NCI-H1436 (cell line): ENCODE measurements at regions not wholly inside any gene's neighbourhood (a gene's known extent, or its start where the extent isn't known, plus 50 kb on each side); places are given as distances from the start of the nearest gene placed in this dataset.
"Not testable (repeated sequence)": the region's sequence is repeated elsewhere in the genome, so short reads cannot be mapped to it uniquely, and the experiment has no call there.

Experiments used
- DNase-seq: peaks from one replicate; lab custom pipeline; 2025; lab: John Stamatoyannopoulos, UW

DNA sequence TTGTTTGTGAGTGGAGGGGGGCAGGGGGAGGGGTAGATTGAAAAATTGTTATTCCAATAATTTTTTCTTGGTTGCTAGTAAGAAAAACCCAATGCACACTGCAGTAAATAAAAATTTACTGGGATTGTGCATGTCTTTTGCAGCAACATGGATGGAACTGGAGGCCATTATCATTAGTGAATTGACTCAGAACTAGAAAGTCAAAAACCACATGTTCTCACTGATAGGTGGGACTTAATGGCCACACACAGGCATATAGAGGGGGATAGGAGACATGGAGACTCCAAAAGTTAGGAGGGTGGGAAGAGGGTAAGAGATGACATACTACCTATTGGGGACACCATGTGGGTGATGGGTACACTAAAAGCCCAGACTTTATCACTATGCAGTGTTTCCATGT lies 67.2 kb downstream of the BUB3 start:
- no peak for DNase-seq

DNA sequence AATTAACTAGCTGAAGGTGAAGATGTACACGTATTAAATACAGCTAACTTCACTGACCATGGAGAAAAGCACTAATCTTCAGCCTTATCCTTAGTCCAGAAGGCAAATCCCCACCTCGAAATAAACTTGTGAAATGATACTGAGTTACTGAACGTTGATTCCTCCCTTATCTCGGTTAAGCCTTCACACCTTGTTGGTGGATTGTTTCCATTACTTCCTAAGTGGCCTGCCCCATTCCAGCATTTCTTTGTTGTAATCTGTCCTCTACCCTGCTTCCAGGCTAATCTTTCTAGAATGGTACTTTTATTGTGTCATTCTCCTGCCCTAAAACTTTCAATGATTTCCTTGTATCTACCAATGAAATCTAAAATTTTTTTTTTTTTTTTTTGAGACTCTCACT lies 68.6 kb downstream of the BUB3 start:
- DNase-seq = no peak

DNA sequence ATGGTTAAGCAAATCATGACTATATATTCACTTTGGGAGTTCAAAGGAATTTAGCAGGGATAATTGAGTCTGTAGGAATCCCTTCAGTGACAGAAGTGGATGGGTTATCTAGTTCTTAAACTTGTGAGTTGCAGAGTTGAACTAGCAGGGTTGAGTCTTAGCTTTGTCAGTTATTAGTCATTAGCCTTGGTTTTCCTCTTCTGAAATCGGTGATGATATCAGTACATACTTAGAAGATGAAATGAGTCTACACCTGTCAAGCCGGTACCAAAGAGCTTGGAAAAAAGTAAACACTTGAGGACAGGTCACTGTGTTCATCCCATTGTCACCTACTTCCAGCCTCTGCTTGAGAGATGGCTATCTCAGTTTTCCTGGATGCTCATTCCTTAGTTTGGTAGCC lies 73.5 kb downstream of the BUB3 start:
- DNase-seq = no peak

DNA sequence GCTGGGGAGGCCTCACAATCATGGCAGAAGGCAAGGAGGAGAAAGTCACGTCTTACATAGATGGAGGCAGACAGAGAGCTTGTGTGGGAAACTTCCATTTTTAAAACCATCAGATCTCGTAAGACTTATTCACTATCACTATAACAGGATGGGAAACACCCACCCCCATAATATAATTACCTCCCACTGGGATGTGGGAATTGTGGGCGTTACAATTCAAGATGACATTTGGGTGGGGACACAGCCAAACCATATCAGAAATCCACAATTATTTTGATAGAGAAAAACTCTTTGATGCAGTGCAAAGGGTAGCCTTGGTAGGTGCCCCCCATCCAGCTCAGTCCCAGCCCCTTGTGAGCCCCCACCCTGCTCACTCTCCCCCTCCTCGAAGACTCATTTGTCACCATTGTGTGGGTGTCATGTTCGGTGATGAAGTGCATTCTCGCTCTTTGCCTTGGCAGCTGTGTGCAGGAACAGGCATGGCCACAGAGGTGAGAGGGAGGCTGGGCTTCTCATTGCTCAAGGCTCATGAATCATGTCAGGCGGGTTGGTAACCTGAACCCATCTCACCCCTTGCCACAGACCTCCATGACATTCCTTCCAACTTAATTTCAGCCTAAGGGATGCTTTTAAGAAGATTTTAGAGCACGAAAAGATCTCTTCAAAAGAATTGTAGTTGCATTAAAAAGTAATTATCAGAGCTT lies 75.9 kb downstream of the BUB3 start:
- DNase-seq = peak; percentile 55

DNA sequence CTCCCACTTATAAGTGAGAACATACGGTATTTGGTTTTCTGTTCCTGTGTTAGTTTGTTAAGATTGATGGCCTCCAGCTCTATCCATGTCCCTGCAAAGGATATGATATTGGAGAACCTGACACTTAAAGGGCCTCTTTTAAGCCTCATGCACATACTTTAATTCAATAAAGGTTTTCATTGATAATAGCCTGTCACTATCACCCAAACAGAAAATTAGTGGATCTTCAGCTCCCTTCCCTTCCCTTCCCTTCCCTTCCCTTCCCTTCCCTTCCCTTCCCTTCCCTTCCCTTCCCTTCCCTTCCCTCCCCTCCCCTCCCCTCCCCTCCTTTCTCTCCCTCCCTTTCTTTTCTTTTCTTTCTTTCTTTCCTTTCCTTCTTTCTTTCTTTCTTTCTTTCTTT lies 78.7 kb downstream of the BUB3 start:
- DNase-seq = not testable (repeated sequence)

DNA sequence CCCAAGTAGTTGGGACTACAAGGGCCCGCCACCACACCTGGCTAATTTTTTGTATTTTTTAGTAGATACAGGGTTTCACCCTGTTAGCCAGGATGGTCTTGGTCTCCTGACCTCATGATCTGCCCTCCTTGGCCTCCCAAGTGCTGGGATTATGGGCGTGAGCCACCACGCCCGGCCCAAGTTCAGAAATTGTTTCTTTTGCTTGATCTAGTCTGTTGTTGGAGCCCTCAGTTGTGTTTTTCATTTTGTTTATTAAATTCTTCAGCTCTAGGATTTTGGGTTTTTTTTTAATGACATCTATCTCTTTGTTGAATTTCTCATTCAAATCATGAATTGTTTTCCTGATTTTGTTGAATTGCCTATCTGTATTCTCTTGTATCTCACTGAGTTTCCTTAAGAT lies 80.8 kb downstream of the BUB3 start:
- DNase-seq = not testable (repeated sequence)

DNA sequence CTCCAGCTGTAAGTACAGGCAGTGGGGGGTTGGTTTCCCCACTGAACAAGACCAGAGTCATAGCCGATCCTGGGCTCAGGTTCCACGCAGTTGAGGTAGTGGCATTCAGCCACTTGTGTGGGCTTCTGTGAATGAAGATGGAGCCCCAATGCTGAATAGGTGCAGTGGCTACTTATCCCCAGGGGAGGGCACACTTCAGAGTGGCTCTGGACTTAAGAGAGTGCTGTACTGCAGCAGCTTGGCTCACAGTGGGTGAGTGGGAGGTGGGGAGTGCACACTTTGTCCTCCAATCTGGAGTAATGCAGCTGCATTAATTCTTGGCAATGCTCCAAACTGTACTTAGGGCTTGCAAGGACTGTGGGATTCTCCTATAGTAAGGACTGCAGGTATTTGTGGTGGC lies 81.9 kb downstream of the BUB3 start:
- DNase-seq = no peak

DNA sequence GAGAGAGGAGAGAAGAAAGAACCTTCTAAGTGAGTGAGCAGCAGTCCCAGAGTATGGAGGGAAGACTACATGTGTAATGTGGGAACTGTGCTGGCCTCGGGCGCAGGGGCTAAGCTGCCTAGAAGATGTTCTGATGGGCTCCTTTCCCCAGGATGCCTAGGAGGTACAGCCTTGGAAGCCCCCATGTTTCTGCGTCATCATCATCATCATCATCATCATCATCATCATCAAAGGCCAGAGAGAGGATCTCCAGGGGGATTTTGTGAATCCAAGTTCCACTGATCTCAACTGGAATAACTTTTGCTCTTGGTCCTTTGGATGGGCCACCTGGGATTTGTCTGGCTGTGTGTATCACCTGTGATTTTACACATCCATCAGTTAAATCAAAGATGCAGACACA lies 86.0 kb downstream of the BUB3 start:
- DNase-seq = no peak

DNA sequence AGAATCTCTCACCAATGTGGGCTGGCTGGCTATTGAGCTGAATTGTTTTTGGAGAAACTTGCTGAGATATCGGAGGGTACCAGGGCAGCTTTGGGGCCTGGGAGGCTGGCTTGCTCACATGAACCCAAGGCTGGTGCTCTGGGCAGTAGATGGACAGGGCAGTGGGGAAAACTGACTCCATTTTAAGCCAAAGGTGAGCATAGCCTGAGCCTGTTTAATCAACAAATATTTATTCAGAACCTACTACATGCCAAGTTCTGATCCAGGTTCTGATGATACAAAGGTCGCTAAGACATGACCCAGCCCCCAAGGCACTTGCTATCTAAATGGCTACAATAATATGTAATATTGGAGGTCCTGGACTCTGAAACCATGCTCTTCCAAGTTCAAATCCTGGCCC lies 86.6 kb downstream of the BUB3 start:
- no peak for DNase-seq

DNA sequence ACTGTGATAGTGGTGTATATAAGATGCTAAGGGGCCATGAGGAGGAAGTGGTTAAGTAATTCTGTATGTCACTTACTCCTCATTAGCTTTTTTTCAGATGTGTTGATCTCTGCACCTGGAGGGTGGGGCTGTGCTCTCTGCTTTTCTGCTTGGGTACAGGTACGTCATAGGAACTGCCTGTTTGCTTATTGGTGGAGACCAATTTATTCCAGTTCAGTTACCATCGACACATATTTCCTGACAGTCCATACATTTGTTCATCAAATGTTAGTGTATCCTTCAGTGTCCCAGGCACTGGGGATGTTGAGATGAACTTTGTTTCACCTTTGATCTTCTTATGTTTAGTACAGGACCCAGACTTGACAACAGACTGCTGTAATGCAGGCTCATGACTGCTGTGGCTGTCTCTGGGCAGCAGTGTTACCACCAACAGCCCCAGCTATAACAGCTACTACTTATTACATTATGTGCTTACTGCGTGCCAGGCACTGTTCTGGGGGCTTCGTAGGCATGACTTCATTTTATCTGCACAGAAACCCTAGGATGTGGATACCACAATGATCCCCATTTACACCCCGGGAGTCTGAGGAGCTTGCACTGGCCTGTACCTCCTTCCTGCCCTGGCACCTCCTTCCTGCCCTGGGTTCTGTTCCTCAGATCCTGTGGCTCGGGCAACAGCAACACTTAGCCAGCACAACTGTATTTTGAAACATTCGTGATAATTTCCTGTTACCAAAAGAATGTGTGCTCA lies 87.4 kb downstream of the BUB3 start:
- DNase-seq = peak; percentile 83

DNA sequence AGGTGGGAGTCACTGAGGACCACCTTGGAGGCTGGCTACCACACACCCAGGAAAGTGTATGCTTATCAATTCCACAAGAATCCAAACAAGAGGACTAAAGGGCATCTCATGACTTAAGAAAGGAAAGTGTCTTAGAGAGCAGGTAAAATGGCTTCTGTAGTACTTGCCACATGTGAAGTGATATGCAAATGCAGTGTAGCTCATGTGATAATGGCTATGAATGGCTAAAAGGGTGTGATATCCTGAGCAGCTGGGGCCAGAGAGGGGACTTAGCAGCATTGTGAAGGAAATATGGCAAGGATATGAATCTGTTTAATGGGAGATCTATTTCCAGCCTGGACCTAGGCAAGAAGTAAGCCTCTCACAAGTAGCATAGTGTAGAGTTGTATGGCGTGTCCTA lies 90.5 kb downstream of the BUB3 start:
- no peak for DNase-seq

DNA sequence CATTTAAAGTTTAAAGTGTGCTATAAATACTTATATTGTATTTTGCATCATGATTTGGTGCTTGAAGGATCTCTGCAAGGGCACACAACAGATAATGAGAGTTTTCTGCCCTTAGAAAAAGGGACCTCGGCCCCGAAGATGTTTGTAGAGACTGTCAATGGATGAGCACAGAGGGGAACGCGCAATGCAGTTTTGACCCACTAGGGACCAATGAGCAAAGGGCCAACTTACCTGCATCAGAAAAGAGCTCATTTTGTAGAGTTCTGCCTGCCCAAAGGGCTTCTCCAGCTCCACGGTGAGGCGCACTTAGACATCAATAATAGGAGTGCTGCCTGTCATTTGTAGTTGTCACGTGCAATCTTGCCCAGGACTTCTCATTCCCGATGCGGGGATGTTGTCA lies 91.1 kb downstream of the BUB3 start:
- DNase-seq = no peak

DNA sequence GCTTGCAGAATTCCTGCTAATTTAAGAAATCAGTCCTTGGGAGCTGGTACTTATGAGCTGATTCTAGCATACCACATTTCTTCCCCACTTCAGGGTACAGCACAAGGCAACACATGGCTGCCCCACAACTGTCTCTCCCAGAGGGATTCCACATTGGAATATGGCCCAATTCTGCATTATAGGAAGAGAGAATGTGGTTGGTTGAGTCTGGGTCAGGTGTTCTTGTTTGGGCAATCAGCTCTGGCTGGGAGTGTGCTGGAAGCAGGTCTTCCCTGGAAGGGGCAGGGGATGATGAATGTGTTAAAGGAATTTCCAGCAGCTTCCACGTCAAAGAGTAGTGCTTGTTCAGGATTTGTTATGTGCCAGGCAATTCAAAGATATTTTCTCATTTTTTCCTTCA lies 95.7 kb downstream of the BUB3 start:
- DNase-seq = no peak

DNA sequence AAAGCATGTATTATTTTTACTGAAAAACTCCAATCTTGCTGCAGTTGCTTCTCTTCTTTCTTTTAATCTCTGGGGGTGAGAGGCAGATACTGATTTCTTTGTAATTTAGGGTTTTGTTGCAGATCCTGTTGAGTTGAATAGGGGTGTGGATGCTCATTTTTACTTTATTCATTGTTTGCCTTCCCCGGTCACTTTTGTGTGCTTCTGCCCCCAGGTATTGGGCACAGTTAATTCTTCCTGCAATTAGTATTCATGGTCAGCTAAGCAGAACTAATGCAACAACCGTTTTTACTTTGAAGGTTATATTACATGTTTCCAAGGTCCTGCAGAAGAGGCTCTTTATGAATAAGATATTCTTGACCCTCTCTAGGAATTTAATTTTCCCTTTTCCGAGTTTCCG lies 96.4 kb downstream of the BUB3 start:
- peak; percentile 27 for DNase-seq

DNA sequence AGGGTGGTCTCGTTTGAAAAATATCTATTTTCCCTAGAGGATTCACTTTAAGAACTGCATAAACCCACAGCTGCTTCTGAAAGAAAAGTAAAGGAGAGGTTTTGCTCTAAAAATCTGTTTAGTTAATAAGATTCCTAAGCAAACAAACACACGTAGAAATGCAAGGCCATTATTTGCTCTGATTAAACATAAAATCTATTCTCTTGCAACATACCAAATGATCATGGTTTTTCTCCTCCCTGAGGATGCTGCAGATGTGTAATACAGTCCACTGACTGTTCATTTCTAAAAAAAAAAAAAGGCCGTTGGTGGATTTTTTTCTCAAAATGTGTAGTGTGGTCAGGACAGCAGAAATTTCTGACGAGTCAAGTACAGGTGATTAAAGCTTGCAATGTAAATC lies 98.6 kb downstream of the BUB3 start:
- DNase-seq = no peak

DNA sequence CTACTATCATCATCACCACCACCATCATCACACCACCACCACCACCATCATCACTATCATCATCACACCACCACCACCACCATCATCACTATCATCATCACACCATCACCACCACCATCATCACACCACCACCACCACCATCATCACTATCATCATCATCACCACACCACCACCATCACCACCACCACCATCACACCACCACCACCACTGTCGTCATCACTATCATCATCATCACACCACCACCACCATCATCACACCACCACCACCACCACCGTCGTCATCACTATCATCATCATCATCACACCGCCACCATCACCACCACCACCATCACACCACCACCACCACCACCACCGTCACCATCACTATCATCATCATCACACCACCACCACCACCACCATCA lies 100.1 kb downstream of the BUB3 start:
- not testable (repeated sequence) for DNase-seq

DNA sequence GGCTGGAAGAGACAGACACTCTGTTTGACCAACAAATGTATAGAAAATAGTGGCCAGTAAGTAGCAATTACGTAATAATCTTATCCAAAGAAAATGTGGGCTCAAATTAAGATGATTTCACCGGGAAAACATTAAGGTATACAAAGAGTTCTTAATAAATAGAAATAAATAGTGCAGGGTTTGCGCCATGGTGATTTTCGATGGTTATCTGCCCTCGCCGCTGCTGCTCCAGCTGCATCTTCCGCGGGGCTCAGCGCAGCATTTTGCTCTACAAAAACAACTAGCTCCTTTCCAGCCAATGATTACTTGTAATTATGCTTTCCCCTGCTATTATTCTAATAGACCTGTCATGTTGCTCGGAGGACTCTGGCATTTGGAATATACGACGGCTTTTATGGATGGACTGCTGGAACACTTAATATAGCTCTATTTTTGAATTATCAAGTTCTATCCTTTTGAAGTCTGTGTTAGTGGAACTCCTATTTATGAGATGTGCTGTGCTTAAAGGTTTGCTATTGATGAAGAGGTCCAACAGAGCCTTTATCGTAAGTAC lies 103.8 kb downstream of the BUB3 start:
- DNase-seq = peak; percentile 60

DNA sequence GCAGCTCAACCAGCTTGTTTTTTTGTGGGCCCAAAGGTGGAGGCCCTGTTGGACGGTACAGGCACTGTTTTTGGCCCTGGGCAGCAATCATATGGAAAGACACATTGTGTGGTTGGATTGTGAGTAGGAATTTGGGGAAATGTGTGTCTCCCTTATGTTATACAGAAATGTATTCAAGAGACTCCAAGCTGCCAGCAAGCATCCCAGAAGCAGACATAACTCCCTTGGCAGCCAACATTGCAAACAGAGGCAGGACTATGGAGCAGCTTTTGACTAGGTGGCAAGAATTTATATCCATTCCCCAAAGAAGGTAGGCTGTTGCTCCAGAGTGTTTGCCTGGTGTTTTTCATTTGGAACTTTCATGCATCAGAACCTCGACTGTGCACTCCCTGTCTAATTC lies 104.9 kb downstream of the BUB3 start:
- DNase-seq = no peak

DNA sequence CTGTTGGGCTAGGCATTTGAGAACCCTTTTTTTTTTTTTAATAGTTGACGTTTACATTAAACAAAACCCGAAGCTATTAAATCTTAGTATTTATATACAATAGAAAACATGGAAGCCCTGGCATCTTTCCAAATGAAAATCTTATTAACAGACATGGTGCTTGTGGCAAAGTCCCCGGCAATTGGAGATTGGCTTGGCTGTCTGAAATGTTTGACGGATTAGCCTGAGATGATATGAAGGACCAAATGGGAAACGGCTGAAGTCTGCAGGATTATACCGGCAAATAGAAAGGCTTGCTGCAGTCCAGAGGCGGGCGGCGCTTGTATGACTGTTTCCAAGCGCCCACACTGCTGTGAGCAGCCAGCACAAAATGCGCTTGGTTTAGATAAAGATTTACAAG lies 105.6 kb downstream of the BUB3 start:
- no peak for DNase-seq

DNA sequence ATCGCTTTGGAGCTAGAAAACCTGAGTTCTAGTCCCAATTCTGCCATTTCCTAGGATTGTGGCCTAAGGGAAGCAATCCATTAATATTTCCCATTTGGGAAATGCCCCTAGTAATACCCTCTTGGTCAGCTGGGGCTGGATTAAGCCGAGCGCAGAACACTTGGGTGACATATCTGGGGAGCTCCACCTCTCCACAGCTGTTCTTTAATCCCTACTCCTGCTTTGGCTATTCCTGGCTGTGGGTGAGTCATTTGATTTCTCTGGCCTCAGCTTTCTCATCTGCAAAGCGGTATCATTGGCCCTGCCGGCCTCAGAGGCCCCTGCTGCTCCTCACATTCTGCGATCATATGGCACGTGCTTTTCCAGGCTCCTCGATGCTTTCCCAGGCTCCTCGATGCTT lies 108.3 kb downstream of the BUB3 start:
- no peak for DNase-seq

DNA sequence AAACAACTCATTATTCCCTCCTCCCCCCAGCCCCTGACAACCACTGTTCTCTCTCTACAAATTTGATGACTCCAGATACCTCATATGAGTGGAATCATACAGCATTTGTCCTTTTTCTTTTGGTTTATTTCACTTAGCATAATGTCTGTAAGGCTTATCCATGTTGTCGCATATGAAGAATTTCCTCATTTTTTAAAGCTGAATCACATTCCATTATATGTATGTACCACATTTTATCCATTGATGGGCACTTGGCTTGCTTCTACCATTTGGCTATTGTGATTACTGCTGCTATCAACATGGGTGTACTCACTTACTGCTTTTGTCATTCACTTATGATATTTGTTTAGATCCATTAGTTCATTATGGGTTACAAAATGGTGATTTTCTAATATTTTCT lies 112.8 kb downstream of the BUB3 start:
- DNase-seq = no peak

DNA sequence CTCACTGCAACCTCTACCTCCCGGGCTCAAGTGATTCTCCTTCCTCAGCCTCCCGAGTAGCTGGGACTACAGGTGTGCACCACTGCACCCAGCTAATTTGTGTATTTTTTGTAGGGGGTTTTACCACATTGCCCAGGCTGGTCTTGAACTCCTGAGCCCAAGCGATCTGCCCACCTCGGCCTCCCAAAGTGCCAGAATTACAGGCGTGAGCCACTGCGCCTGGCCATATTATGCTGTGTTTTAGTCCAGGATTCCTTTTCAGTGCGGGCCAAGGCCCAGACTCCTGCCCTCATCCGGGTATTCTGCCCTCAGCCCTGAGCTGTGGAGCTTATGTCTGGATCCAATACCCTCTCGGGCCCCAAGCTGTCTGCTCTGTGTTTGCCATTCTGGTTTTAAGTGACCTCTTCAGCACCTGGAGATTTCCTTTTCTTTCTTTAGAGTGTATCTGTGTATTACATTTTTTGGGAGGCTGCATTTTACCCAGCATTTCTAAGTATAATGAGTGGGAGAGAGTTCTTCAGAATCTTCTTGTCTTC lies 114.9 kb downstream of the BUB3 start:
- DNase-seq = peak; percentile 78

DNA sequence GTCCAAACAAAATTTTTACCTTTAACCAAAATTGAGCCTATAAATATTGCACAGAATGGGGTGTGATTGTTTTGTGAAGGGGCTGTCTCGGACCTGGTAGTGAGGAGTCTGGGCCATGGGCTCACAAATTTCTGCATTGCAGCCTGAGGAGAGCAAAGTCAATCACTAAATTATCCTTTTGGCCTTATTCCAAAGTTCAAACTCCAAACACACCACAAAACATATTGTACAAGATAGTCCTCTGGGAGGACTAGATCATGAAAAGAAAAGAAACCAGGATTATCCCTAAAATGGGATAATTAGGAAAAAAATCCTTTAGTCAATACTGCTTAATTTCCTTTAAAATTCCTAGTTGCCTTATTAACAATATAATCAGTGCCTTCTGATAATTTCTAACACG lies 115.5 kb downstream of the BUB3 start:
- peak; percentile 55 for DNase-seq
